Spinal cord (tissue), 9 donors: ENCODE measurements at regions not wholly inside any gene's neighbourhood (a gene's known extent, or its start where the extent isn't known, plus 50 kb on each side); places are given as distances from the start of the nearest gene placed in this dataset.
"Not testable (repeated sequence)": the region's sequence is repeated elsewhere in the genome, so short reads cannot be mapped to it uniquely, and the experiment has no call there.

Experiments used
- DNase-seq, 6 donors: peaks; one replicate each; pipeline versions ENCODE4 v3.0.0 to v3.0.0-alpha.2; 2013 to 2015; ENCODE audit warnings: low spot score in 6 of 6, low read depth in 4 of 6
- H3K27ac ChIP-seq: one replicate; pipeline ENCODE4 v1.5.1; 2013; ENCODE audit warnings: low read depth, low read length, control low read depth
- H3K27me3 ChIP-seq: one replicate; pipeline ENCODE4 v1.6.1; 2013; ENCODE audit warnings: low read length; ENCODE audit not compliant: control insufficient read depth, insufficient read depth
- H3K36me3 ChIP-seq: one replicate; pipeline ENCODE4 v1.6.1; 2013; ENCODE audit warnings: low read length; ENCODE audit not compliant: control insufficient read depth, insufficient read depth
- H3K4me1 ChIP-seq: one replicate; pipeline ENCODE4 v1.6.1; 2013; ENCODE audit warnings: low read length; ENCODE audit not compliant: control insufficient read depth, insufficient read depth
- H3K4me3 ChIP-seq: one replicate; pipeline ENCODE4 v1.5.1; 2013; ENCODE audit warnings: low read depth, low read length, control low read depth
- H3K9me3 ChIP-seq: one replicate; pipeline ENCODE4 v1.6.1; 2013; ENCODE audit warnings: low read length; ENCODE audit not compliant: control insufficient read depth, insufficient read depth
- WGBS: methylation state at CpG from one replicate; pipeline ENCODE4 v1.1.5; 2013; ENCODE audit warnings: missing lambda C conversion rate; ENCODE audit not compliant: insufficient coverage; 5-methylcytosine and 5-hydroxymethylcytosine counted together
- donor health status: healthy.

DNA sequence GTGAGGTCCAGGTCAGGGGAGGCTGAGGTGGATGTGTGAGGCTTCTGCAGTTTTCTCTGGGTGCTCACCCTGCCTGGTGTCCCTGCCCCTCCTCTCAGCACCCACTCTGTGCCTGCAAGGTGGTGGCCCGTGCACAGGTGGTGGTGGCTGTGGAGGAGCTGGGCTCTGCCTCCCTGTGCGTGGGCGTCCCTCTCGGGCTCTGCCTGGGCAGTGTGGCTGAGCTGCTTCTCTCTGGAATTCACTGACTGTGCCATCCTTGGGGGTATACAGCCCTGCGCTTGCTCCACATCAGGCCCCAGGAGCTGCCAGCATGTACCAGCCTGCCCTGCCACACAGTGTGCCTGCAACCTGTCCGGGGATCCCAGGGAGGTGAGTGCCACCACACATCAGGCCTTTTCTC, 369.8 kb downstream of the TMEM121 start:
- H3K27ac ChIP-seq, H3K4me1 ChIP-seq, H3K27me3 ChIP-seq, H3K9me3 ChIP-seq, H3K4me3 ChIP-seq, H3K36me3 ChIP-seq, DNase-seq: not testable (repeated sequence)
- 73% methylated on average over 5 of the region's 6 CpGs for WGBS

DNA sequence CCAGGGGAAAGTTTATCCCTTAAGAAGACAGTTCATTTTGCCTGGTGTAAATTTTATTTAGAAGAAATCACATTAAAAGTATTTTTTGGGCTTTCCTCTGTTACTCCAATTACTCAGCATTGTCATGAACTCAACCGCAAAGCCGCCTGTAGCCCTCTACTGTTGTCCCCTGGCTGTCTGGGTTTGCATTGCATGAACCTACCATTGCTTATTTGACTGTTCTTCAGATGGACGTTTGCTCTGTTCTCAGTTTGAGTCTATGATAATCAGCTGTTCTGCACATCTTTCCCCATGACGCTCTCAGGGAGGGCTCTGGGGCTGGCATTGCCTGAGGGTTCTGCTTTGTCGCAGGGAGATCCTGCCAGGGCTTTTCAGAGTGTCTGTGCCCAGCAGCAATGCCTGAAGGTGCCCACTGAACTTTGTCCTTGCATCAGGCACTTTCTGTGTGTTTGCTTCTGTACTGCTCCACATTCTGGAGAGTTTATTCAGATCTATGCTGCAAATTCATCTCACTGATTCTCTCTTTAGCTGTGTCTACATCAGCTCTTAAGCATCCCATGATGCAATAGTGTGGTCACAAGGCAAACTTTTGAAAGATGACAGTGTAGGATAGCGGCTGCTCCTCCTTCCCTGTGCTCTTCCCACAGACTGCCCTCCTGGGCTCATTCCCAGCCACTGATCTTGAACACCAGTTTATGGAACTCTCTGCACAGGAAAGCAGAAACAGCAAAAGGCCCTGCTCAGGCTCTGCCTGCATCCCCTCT, 370.8 kb downstream of the TMEM121 start:
- not testable (repeated sequence) for H3K27ac ChIP-seq, H3K9me3 ChIP-seq, DNase-seq, H3K4me1 ChIP-seq, H3K4me3 ChIP-seq, H3K27me3 ChIP-seq, H3K36me3 ChIP-seq
- WGBS: 47% methylated on average over 6 of the region's 6 CpGs

DNA sequence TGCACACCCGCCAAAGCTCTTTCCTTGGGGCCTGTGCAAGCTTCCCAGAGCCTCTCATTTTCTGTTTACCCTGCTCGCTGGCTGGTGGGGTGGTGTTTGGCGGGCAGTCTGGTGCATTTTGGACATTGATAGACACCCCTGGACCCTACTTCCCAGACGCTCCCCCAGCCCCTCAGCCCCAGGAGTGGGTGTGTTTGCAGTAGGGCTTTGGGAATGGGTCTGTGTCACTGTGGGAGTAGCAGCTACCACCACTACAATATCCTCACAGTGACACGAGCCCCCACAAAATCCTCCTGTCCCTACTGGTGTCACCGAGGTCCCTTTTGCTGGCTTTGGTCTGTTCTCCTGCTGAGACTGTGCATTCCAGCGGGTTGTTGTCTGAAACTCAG, 371.3 kb downstream of the TMEM121 start:
- peaks cover 5% of the 10 kb centered on the region for H3K9me3 ChIP-seq

GRCh38 chr14:105898482-105899010, 372.2 kb downstream of the TMEM121 start:
- H3K27me3 ChIP-seq: no peaks in the 10 kb centered on the region
- 75% methylated on average over 11 of the region's 11 CpGs for whole genome bisulfite sequencing
- no peaks in the 10 kb centered on the region for H3K4me1 ChIP-seq
- H3K9me3 ChIP-seq: peaks cover 5% of the 10 kb centered on the region
- H3K4me3 ChIP-seq: no peak overlapping the region
- no peak for DNase-seq
- no peak overlapping the region for H3K27ac ChIP-seq
- no peaks in the 10 kb centered on the region for H3K36me3 ChIP-seq

More for the DNA sequence above, 371.3 kb downstream of the TMEM121 start:
- H3K4me3 ChIP-seq: no peak overlapping the region
- no peak for DNase-seq
- no peaks in the 10 kb centered on the region for H3K4me1 ChIP-seq
- no peak overlapping the region for H3K27ac ChIP-seq
- no peaks in the 10 kb centered on the region for H3K36me3 ChIP-seq
- WGBS: 78% methylated on average over 3 of the region's 7 CpGs
- no peaks in the 10 kb centered on the region for H3K27me3 ChIP-seq

DNA sequence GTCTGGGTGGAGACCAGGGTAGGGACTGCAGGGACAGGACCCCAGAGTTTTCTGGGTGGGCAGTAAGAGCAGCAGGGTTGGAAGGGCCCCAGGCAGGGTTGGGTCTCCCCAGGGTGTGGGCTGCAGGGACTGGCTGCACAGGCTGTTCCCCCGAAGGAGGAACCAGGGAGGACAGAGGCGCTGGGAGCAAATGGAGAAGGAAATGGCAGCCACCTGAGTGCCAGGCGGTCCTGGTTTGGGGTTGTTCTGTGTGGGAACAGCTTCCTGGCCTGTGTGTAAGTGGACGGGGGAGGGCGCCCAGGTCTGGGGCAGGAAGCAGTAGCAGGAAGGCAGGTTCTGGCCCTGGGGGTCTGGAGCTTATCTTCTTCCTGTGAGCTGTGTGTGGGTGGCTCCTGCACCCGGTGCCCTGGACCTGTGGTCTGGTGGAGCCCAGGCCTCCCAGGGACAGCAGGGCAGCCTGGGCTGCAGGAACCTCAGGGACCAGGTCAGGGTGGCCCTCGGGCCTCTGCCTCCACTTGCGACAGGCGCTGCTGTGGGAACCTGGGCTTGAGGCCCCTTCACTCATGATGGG, 372.8 kb downstream of the TMEM121 start:
- H3K4me3 ChIP-seq: no peak overlapping the region
- no peak overlapping the region for H3K27ac ChIP-seq
- no peaks in the 10 kb centered on the region for H3K36me3 ChIP-seq
- H3K27me3 ChIP-seq: no peaks in the 10 kb centered on the region
- DNase-seq: no peak
- no peaks in the 10 kb centered on the region for H3K4me1 ChIP-seq
- WGBS: 76% methylated on average over 7 of the region's 9 CpGs
- H3K9me3 ChIP-seq: peaks cover 5% of the 10 kb centered on the region

GRCh38 chr14:105899657-105900397, 373.4 kb downstream of the TMEM121 start:
- Histone ChIP-seq H3K27ac (no peak overlapping the region), H3K27me3 (no peaks in the 10 kb centered on the region), H3K4me1 (no peaks in the 10 kb centered on the region), H3K4me3 (no peak overlapping the region), H3K9me3 (peaks cover 5% of the 10 kb centered on the region), H3K36me3 (no peaks in the 10 kb centered on the region)
- 79% methylated on average over 10 of the region's 11 CpGs for WGBS
- no peak for DNase-seq

DNA sequence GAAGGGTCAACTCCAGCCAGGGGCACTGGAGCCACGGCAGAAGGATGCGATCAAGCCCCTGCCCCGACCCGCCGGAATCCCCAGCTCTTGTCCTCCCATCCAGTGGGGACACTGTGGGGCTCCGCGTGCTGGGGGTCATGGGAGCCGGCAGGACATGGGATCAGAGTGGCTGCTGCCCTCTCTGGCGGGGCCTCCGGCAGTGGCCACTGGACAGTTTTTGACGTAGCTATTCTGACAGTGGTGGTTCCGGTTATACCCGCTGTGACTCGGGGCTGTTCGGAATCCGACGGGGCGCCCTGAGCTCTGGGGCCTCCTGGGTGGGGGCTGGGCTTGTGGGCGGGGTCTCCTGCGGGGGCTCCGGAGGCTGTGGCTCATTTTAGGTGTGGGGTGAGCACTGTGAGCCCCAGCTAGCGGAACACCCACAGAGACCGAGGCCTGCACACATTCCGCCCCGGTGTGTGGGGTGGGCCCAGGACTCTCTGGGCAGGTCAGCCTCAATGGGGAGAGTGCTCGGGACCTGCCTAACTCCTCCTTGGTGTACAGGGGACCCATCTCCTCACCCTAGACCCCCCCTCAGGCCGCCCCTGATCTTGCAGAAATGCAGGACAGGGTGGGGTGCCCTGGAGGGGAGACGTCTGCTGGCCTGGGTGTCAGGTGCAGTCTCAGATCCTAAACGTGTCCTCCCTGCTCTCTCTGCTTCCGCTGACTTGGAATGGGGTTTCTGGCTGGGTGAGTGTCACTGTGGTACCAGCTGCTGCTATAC, 374.2 kb downstream of the TMEM121 start:
- Histone ChIP-seq H3K9me3 (peaks cover 5% of the 10 kb centered on the region), H3K4me1 (no peaks in the 10 kb centered on the region), H3K27me3 (no peaks in the 10 kb centered on the region), H3K4me3 (no peak overlapping the region), H3K36me3 (no peaks in the 10 kb centered on the region), H3K27ac (no peak overlapping the region)
- no peak for DNase-seq
- 90% methylated on average over 15 of the region's 30 CpGs for WGBS

GRCh38 chr14:105901226-105901625, 374.8 kb downstream of the TMEM121 start:
- no peaks in the 10 kb centered on the region for H3K27me3 ChIP-seq
- DNase-seq: no peak
- no peak overlapping the region for H3K27ac ChIP-seq
- no peak overlapping the region for H3K4me3 ChIP-seq
- peaks cover 5% of the 10 kb centered on the region for H3K9me3 ChIP-seq
- 87% methylated on average over 10 of the region's 10 CpGs for WGBS
- H3K36me3 ChIP-seq: no peaks in the 10 kb centered on the region
- no peaks in the 10 kb centered on the region for H3K4me1 ChIP-seq

DNA sequence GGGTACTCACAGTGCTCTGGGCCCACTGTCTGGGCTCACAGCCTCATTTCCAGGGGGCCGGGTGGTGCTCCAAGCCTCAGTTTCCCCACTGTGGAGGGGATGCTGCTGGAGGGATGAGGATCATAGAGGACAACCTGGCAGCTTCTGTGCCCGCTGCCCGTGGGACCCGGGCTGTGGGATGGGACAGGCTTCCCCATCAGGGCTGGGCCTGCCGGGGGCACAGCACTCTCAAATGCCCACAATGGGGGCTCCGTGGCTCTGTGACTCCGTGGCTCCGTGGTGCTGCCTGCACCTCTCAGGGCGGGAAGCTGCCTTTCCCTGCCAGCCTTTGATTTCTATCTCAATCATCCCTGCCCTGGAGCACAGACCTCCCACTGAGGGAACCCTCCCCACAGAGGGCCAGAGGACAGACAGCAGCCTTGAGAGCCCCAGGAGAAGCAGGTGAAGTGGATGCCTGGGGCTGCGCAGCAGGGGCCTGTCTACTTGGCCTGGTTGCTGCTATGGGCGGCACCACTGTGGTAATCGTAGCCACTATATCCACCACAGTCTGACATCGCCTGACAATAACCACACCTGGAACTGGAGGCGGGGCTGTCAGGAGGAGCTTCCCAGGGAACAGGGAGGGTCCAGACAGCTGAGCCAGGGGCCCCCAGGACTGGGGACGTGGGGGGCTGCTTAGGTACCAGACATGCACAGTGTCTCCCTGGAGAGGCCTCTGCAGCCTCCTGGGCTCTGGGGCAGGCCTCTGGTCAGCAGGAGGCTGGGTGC, 375.9 kb downstream of the TMEM121 start:
- Histone ChIP-seq H3K4me1 (no peaks in the 10 kb centered on the region), H3K36me3 (no peaks in the 10 kb centered on the region), H3K27me3 (no peaks in the 10 kb centered on the region), H3K9me3 (peaks cover 5% of the 10 kb centered on the region), H3K4me3 (no peak overlapping the region), H3K27ac (no peak overlapping the region)
- WGBS: 85% methylated on average over 11 of the region's 15 CpGs
- DNase-seq: no peak
